ENCODE measurements at regions not wholly inside any gene's neighbourhood (a gene's known extent, or its start where the extent isn't known, plus 50 kb on each side); places are given as distances from the start of the nearest gene placed in this dataset.

GRCh38 chr12:87656311-87656710 is 372.9 kb downstream of the C12orf50 start:
- no peak overlapping the region for H3K56ac ChIP-seq (ENCODE audit: low read length)
- no peak overlapping the region for H3K4ac ChIP-seq (ENCODE audit: low read depth, low read length)
- no peaks in the 10 kb centered on the region for H3K79me1 ChIP-seq (ENCODE audit: low read length)
- no peak overlapping the region for H4K8ac ChIP-seq (ENCODE audit: low read depth, low read length)
- no peak overlapping the region for H3K4me2 ChIP-seq (ENCODE audit: low read length)
- H3K36me3 ChIP-seq (ENCODE audit: control insufficient read depth, insufficient read depth, low read length) = no peaks in the 10 kb centered on the region
- DNase-seq = peak; percentile 26
- no peak overlapping the region for H3K23ac ChIP-seq (ENCODE audit: low read length)
- no CpG with 5 or more reads among the region's 1 CpG for WGBS (ENCODE audit: extremely low coverage, insufficient coverage, low lambda C conversion rate)
- no peaks in the 10 kb centered on the region for H3K4me1 ChIP-seq (ENCODE audit: control insufficient read depth, low read depth, low read length)
- H4K5ac ChIP-seq (ENCODE audit: low read length) = no peak overlapping the region
- no peak overlapping the region for H3K4me3 ChIP-seq (ENCODE audit: low read length)
- H2AK5ac ChIP-seq (ENCODE audit: low read length) = no peak overlapping the region
- no peak overlapping the region for H2BK120ac ChIP-seq (ENCODE audit: low read depth, low read length)
- no peak overlapping the region for H2BK15ac ChIP-seq (replicated peaks; ENCODE audit: low read depth)
- H3K18ac ChIP-seq (ENCODE audit: low read length) = no peak overlapping the region
- no peak overlapping the region for H3K9ac ChIP-seq (ENCODE audit: low read length)
- H3K27ac ChIP-seq (ENCODE audit: low read depth, low read length) = no peak overlapping the region
- no peak overlapping the region for H2BK5ac ChIP-seq (ENCODE audit: low read length)
- H3K79me2 ChIP-seq (ENCODE audit: control insufficient read depth, insufficient read depth, low read length) = no peaks in the 10 kb centered on the region
- H3K27me3 ChIP-seq (ENCODE audit: insufficient read depth, low read length, poor library complexity) = no peaks in the 10 kb centered on the region

GRCh38 chr12:87651670-87652425 is 377.4 kb downstream of the C12orf50 start:
- no peaks in the 10 kb centered on the region for H3K4me1 ChIP-seq (ENCODE audit: control insufficient read depth, low read depth, low read length)
- no peaks in the 10 kb centered on the region for H3K79me1 ChIP-seq (ENCODE audit: low read length)
- H3K9ac ChIP-seq (ENCODE audit: low read length) = no peak overlapping the region
- no peak overlapping the region for H2AK5ac ChIP-seq (ENCODE audit: low read length)
- H4K8ac ChIP-seq (ENCODE audit: low read depth, low read length) = no peak overlapping the region
- H3K56ac ChIP-seq (ENCODE audit: low read length) = no peak overlapping the region
- H3K4me2 ChIP-seq (ENCODE audit: low read length) = no peak overlapping the region
- H3K27ac ChIP-seq (ENCODE audit: low read depth, low read length) = no peak overlapping the region
- WGBS (ENCODE audit: extremely low coverage, insufficient coverage, low lambda C conversion rate) = no CpG with 5 or more reads among the region's 3 CpGs
- H3K27me3 ChIP-seq (ENCODE audit: insufficient read depth, low read length, poor library complexity) = no peaks in the 10 kb centered on the region
- no peaks in the 10 kb centered on the region for H3K36me3 ChIP-seq (ENCODE audit: control insufficient read depth, insufficient read depth, low read length)
- H3K4me3 ChIP-seq (ENCODE audit: low read length) = no peak overlapping the region
- no peak overlapping the region for H4K5ac ChIP-seq (ENCODE audit: low read length)
- no peak overlapping the region for H3K18ac ChIP-seq (ENCODE audit: low read length)
- no peak overlapping the region for H2BK15ac ChIP-seq (replicated peaks; ENCODE audit: low read depth)
- no peak for DNase-seq
- H2BK120ac ChIP-seq (ENCODE audit: low read depth, low read length) = no peak overlapping the region
- H3K23ac ChIP-seq (ENCODE audit: low read length) = no peak overlapping the region
- H3K4ac ChIP-seq (ENCODE audit: low read depth, low read length) = no peak overlapping the region
- H2BK5ac ChIP-seq (ENCODE audit: low read length) = no peak overlapping the region
- no peaks in the 10 kb centered on the region for H3K79me2 ChIP-seq (ENCODE audit: control insufficient read depth, insufficient read depth, low read length)

- H3K4me3 ChIP-seq (ENCODE audit: low read length) = no peak overlapping the region
- DNase-seq = peak; percentile 63
- no peak overlapping the region for H3K18ac ChIP-seq (ENCODE audit: low read length)
- H3K27ac ChIP-seq (ENCODE audit: low read depth, low read length) = no peak overlapping the region
- no peaks in the 10 kb centered on the region for H3K4me1 ChIP-seq (ENCODE audit: control insufficient read depth, low read depth, low read length)
- no peak overlapping the region for H3K4me2 ChIP-seq (ENCODE audit: low read length)
- H2BK15ac ChIP-seq (replicated peaks; ENCODE audit: low read depth) = no peak overlapping the region
- no peak overlapping the region for H3K9ac ChIP-seq (ENCODE audit: low read length)
- H3K56ac ChIP-seq (ENCODE audit: low read length) = no peak overlapping the region
- H2BK5ac ChIP-seq (ENCODE audit: low read length) = no peak overlapping the region
- H3K4ac ChIP-seq (ENCODE audit: low read depth, low read length) = no peak overlapping the region
- H3K79me2 ChIP-seq (ENCODE audit: control insufficient read depth, insufficient read depth, low read length) = no peaks in the 10 kb centered on the region
- no CpG with 5 or more reads among the region's 2 CpGs for WGBS (ENCODE audit: extremely low coverage, insufficient coverage, low lambda C conversion rate)
- H3K23ac ChIP-seq (ENCODE audit: low read length) = no peak overlapping the region
- no peak overlapping the region for H4K8ac ChIP-seq (ENCODE audit: low read depth, low read length)
- no peaks in the 10 kb centered on the region for H3K79me1 ChIP-seq (ENCODE audit: low read length)
- H3K27me3 ChIP-seq (ENCODE audit: insufficient read depth, low read length, poor library complexity) = no peaks in the 10 kb centered on the region
- H3K36me3 ChIP-seq (ENCODE audit: control insufficient read depth, insufficient read depth, low read length) = no peaks in the 10 kb centered on the region
- no peak overlapping the region for H4K5ac ChIP-seq (ENCODE audit: low read length)
- no peak overlapping the region for H2BK120ac ChIP-seq (ENCODE audit: low read depth, low read length)
- H2AK5ac ChIP-seq (ENCODE audit: low read length) = no peak overlapping the region
Measured at GRCh38 chr12:87642245-87642644, 387.0 kb downstream of the C12orf50 start.

- Histone ChIP-seq H3K18ac (ENCODE audit: low read length) (no peak overlapping the region), H3K79me2 (ENCODE audit: control insufficient read depth, insufficient read depth, low read length) (no peaks in the 10 kb centered on the region), H2BK5ac (ENCODE audit: low read length) (no peak overlapping the region), H3K79me1 (ENCODE audit: low read length) (no peaks in the 10 kb centered on the region), H2BK120ac (ENCODE audit: low read depth, low read length) (no peak overlapping the region), H3K36me3 (ENCODE audit: control insufficient read depth, insufficient read depth, low read length) (no peaks in the 10 kb centered on the region), H3K27ac (ENCODE audit: low read depth, low read length) (no peak overlapping the region), H2BK15ac (replicated peaks; ENCODE audit: low read depth) (no peak overlapping the region), H2AK5ac (ENCODE audit: low read length) (no peak overlapping the region), H3K4me3 (ENCODE audit: low read length) (no peak overlapping the region), H3K27me3 (ENCODE audit: insufficient read depth, low read length, poor library complexity) (no peaks in the 10 kb centered on the region), H3K9ac (ENCODE audit: low read length) (no peak overlapping the region), H4K8ac (ENCODE audit: low read depth, low read length) (no peak overlapping the region), H3K4me1 (ENCODE audit: control insufficient read depth, low read depth, low read length) (no peaks in the 10 kb centered on the region), H3K4ac (ENCODE audit: low read depth, low read length) (no peak overlapping the region), H3K56ac (ENCODE audit: low read length) (no peak overlapping the region), H3K4me2 (ENCODE audit: low read length) (no peak overlapping the region), H3K23ac (ENCODE audit: low read length) (no peak overlapping the region), H4K5ac (ENCODE audit: low read length) (no peak overlapping the region)
- DNase-seq = no peak
Measured at GRCh38 chr12:87618199-87618598, 411.0 kb downstream of the C12orf50 start.

- Histone ChIP-seq H3K4me1 (ENCODE audit: control insufficient read depth, low read depth, low read length) (no peaks in the 10 kb centered on the region), H2BK120ac (ENCODE audit: low read depth, low read length) (no peak overlapping the region), H3K23ac (ENCODE audit: low read length) (no peak overlapping the region), H3K56ac (ENCODE audit: low read length) (no peak overlapping the region), H4K5ac (ENCODE audit: low read length) (no peak overlapping the region), H3K27ac (ENCODE audit: low read depth, low read length) (no peak overlapping the region), H3K79me1 (ENCODE audit: low read length) (no peaks in the 10 kb centered on the region), H3K9ac (ENCODE audit: low read length) (no peak overlapping the region), H3K79me2 (ENCODE audit: control insufficient read depth, insufficient read depth, low read length) (no peaks in the 10 kb centered on the region), H2AK5ac (ENCODE audit: low read length) (no peak overlapping the region), H3K27me3 (ENCODE audit: insufficient read depth, low read length, poor library complexity) (no peaks in the 10 kb centered on the region), H3K4me2 (ENCODE audit: low read length) (no peak overlapping the region), H3K36me3 (ENCODE audit: control insufficient read depth, insufficient read depth, low read length) (no peaks in the 10 kb centered on the region), H3K18ac (ENCODE audit: low read length) (no peak overlapping the region), H2BK15ac (replicated peaks; ENCODE audit: low read depth) (no peak overlapping the region), H3K4me3 (ENCODE audit: low read length) (no peak overlapping the region), H4K8ac (ENCODE audit: low read depth, low read length) (no peak overlapping the region), H2BK5ac (ENCODE audit: low read length) (no peak overlapping the region), H3K4ac (ENCODE audit: low read depth, low read length) (no peak overlapping the region)
- WGBS (ENCODE audit: extremely low coverage, insufficient coverage, low lambda C conversion rate) = no CpG with 5 or more reads among the region's 2 CpGs
- no peak for DNase-seq
Measured at GRCh38 chr12:87612996-87613395, 416.2 kb downstream of the C12orf50 start.

- no peaks in the 10 kb centered on the region for H3K79me2 ChIP-seq (ENCODE audit: control insufficient read depth, insufficient read depth, low read length)
- H3K4me1 ChIP-seq (ENCODE audit: control insufficient read depth, low read depth, low read length) = no peaks in the 10 kb centered on the region
- H4K8ac ChIP-seq (ENCODE audit: low read depth, low read length) = no peak overlapping the region
- no peaks in the 10 kb centered on the region for H3K79me1 ChIP-seq (ENCODE audit: low read length)
- no peaks in the 10 kb centered on the region for H3K27me3 ChIP-seq (ENCODE audit: insufficient read depth, low read length, poor library complexity)
- no peak overlapping the region for H3K4me2 ChIP-seq (ENCODE audit: low read length)
- H3K18ac ChIP-seq (ENCODE audit: low read length) = no peak overlapping the region
- H2BK120ac ChIP-seq (ENCODE audit: low read depth, low read length) = no peak overlapping the region
- no peak overlapping the region for H3K27ac ChIP-seq (ENCODE audit: low read depth, low read length)
- H3K9ac ChIP-seq (ENCODE audit: low read length) = no peak overlapping the region
- no peaks in the 10 kb centered on the region for H3K36me3 ChIP-seq (ENCODE audit: control insufficient read depth, insufficient read depth, low read length)
- H3K56ac ChIP-seq (ENCODE audit: low read length) = no peak overlapping the region
- H3K4me3 ChIP-seq (ENCODE audit: low read length) = no peak overlapping the region
- no peak overlapping the region for H3K23ac ChIP-seq (ENCODE audit: low read length)
- H3K4ac ChIP-seq (ENCODE audit: low read depth, low read length) = no peak overlapping the region
- H2BK5ac ChIP-seq (ENCODE audit: low read length) = no peak overlapping the region
- WGBS (ENCODE audit: extremely low coverage, insufficient coverage, low lambda C conversion rate) = no CpG with 5 or more reads among the region's 2 CpGs
- no peak overlapping the region for H4K5ac ChIP-seq (ENCODE audit: low read length)
- no peak overlapping the region for H2BK15ac ChIP-seq (replicated peaks; ENCODE audit: low read depth)
- H2AK5ac ChIP-seq (ENCODE audit: low read length) = no peak overlapping the region
- no peak for DNase-seq
Measured at GRCh38 chr12:87608321-87608720, 420.9 kb downstream of the C12orf50 start.

Data from mesendoderm (in vitro differentiated cells).